Body of pancreas (tissue), 4 donors: ENCODE measurements at regions not wholly inside any gene's neighbourhood (a gene's known extent, or its start where the extent isn't known, plus 50 kb on each side); places are given as distances from the start of the nearest gene placed in this dataset.

Source experiments
- ATAC-seq: fragments of 150-250 bp; one replicate; pipeline ENCODE4 v1.9.1; 2016
- DNase-seq, 4 donors: peaks; one replicate each; pipeline ENCODE4 v3.0.0-alpha.2; 2019
- H3K27ac ChIP-seq, 4 donors: fragments of 200-600 bp; sonication (generic); 1 replicate in 3 of 4; 2 replicates in 1 of 4; pipeline versions ENCODE4 v1.5.1 to v1.6.1; 2016 to 2019; ENCODE audit warnings: mild to moderate bottlenecking in 1 of 4, mixed read lengths in 1 of 4, moderate library complexity in 1 of 4
- H3K27me3 ChIP-seq, 2 donors: fragments of 200-600 bp; sonication (generic); one replicate each; pipeline ENCODE4 v1.6.0; 2016; ENCODE audit warnings: mild to moderate bottlenecking in 1 of 2
- H3K36me3 ChIP-seq, 2 donors: fragments of 200-600 bp; sonication (generic); replicated peaks in 1 of 2; 2 replicates each; pipeline ENCODE4 v1.5.1; 2016; ENCODE audit warnings: low read depth in 2 of 2; ENCODE audit not compliant: insufficient read depth in 1 of 2
- H3K4me1 ChIP-seq: fragments of 200-600 bp; sonication (generic); one replicate; pipeline ENCODE4 v1.6.0; 2016
- H3K4me3 ChIP-seq, 2 donors: fragments of 200-600 bp; sonication (generic); 1 replicate in 1 of 2; 2 replicates in 1 of 2; pipeline ENCODE4 v1.5.1; 2016 to 2019
- H3K9me3 ChIP-seq, 3 donors: fragments of 200-600 bp; sonication (generic); 1 replicate in 2 of 3; 2 replicates in 1 of 3; pipeline ENCODE4 v1.5.1; 2016
- POLR2A ChIP-seq, 3 donors: fragments of 450-650 bp; IDR thresholded peaks; one replicate each; pipeline ENCODE4 v1.6.1; 2016; ENCODE audit warnings: antibody characterized with exemption in 3 of 3, mild to moderate bottlenecking in 2 of 3
- WGBS, 2 donors: methylation state at CpG; one replicate each; pipeline ENCODE4 v1.1.5; 2017; 5-methylcytosine and 5-hydroxymethylcytosine counted together
- intact Hi-C: fragments of 100-400 bp; cut with DNase I; formaldehyde crosslinking; loops from one replicate; pipeline ENCODE4 v1.15.1; 2023
- TF ChIP-seq, protein P1 (sequence below), 7 experiments: fragments of 450-650 bp in 4 of 7; fragments of 200-600 bp in 3 of 7; sonication (generic) in 3 of 7; IDR thresholded peaks; one replicate each; pipeline ENCODE4 v1.5.1; 2016 to 2019; ENCODE audit warnings: antibody characterized with exemption in 7 of 7

DNA sequence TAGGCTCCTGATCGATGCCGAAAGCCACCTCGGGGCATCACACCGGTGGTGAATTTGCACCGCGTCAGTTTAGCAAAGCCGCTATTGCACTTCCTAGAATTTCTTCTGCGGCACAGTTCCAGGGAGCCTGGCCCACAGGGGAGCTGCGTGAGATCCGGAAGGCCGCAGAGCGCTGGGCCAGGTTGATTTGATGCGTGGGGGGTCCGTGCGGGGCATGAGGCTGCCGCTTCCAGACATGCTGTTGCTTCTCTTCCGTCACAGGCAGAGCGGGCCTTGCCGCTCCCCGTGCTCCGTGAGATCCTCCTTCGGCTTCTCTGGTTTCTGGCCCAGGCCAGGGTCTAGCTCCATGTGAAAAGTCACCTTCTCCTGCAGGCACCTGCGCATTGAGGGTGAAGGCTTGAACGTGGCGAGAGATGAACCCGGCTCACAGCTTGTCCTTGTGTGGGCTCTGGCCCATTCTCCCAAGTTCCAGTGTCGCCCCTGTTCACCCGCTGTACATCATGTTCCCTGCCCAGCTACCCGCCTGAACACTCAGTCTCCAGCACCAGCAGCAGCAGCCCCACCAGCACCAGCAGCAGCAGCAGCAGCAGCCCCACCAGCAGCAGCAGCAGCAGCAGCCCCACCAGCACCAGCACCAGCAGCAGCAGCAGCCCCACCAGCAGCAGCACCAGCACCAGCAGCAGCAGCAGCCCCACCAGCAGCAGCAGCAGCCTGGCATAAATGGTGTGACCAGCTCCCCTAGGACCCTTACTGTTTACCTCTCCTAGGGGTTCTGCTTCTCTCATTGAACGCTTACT lies 131.2 kb downstream of the TRIML1 start:
- intact Hi-C loops: no loop called here
- 86 to 90% methylated on average over 21 to 23 of the region's 30 CpGs for WGBS, 2 donors
- H3K4me1 ChIP-seq: no peaks in the 10 kb centered on the region
- no peak overlapping the region for H3K27ac ChIP-seq
- ATAC-seq: no peak
- no peak overlapping the region for H3K4me3 ChIP-seq
- TF ChIP-seq POLR2A (IDR thresholded peaks at IDR 0.05): no peak
- TF ChIP-seq, protein P1, sequence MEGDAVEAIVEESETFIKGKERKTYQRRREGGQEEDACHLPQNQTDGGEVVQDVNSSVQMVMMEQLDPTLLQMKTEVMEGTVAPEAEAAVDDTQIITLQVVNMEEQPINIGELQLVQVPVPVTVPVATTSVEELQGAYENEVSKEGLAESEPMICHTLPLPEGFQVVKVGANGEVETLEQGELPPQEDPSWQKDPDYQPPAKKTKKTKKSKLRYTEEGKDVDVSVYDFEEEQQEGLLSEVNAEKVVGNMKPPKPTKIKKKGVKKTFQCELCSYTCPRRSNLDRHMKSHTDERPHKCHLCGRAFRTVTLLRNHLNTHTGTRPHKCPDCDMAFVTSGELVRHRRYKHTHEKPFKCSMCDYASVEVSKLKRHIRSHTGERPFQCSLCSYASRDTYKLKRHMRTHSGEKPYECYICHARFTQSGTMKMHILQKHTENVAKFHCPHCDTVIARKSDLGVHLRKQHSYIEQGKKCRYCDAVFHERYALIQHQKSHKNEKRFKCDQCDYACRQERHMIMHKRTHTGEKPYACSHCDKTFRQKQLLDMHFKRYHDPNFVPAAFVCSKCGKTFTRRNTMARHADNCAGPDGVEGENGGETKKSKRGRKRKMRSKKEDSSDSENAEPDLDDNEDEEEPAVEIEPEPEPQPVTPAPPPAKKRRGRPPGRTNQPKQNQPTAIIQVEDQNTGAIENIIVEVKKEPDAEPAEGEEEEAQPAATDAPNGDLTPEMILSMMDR (IDR thresholded peaks at IDR 0.05): no peak
- no peaks in the 10 kb centered on the region for H3K9me3 ChIP-seq
- no peak for DNase-seq
- no peaks in the 10 kb centered on the region for H3K27me3 ChIP-seq
- H3K36me3 ChIP-seq: no peaks in the 10 kb centered on the region

DNA sequence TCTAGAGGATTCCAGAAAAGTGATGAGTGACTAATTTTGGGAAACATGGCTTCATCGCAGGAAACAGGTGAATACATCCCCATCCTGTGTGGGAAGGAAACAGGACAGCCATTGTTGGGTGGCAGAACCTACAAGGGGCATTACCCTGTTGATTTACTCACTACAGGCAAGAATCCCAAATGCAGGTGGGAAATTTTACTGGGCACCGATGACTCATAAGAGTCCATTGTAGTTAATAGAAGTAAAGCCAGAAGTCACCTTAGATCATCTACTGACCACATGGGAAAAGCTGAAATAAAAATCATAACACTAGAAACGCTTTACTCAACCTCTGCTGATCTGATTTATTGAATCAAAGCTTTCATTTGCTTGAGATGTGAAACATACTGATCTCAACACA lies 136.4 kb downstream of the TRIML1 start:
- Histone ChIP-seq H3K4me1 (no peaks in the 10 kb centered on the region), H3K9me3 (no peaks in the 10 kb centered on the region), H3K36me3 (no peaks in the 10 kb centered on the region), H3K27me3 (no peaks in the 10 kb centered on the region), H3K27ac (no peak overlapping the region), H3K4me3 (no peak overlapping the region)
- no peak for DNase-seq
- intact Hi-C loops: no loop called here
- no peak for ATAC-seq
- no peak for TF ChIP-seq POLR2A (IDR thresholded peaks at IDR 0.05)
- TF ChIP-seq, protein P1 (IDR thresholded peaks at IDR 0.05): no peak
- WGBS, 2 donors: 67 to 72% methylated on average over 3 of the region's 3 CpGs

DNA sequence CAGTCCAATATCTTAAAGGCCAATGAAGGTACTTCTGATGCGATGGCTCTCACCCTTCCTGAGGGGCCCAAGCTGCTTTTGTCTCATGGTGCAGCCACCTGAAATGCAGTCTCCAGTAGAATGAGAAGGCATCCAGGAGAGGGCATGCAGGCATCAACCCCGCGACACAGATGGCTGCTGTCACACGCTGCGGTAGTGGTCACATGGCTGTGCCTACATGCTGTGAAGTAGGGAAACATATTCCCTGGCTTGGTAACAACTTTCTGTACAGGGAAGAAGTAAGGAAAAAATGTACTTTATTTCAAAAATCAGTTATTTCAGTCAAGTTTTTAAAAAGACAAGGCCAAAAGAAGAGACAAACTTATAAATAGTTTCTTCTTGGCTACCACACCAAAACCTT lies 139.9 kb downstream of the TRIML1 start:
- peak in 1 of 4 donors; percentile 6 for DNase-seq
- H3K27me3 ChIP-seq: no peaks in the 10 kb centered on the region
- WGBS, 2 donors: 64 to 75% methylated on average over 5 of the region's 5 CpGs
- ATAC-seq: no peak
- intact Hi-C loops: no loop called here
- H3K27ac ChIP-seq: no peak overlapping the region
- no peaks in the 10 kb centered on the region for H3K36me3 ChIP-seq
- peaks cover 10% of the 10 kb centered on the region for H3K4me1 ChIP-seq
- TF ChIP-seq, protein P1 (IDR thresholded peaks at IDR 0.05): no peak
- no peak overlapping the region for H3K4me3 ChIP-seq
- H3K9me3 ChIP-seq: no peaks in the 10 kb centered on the region

DNA sequence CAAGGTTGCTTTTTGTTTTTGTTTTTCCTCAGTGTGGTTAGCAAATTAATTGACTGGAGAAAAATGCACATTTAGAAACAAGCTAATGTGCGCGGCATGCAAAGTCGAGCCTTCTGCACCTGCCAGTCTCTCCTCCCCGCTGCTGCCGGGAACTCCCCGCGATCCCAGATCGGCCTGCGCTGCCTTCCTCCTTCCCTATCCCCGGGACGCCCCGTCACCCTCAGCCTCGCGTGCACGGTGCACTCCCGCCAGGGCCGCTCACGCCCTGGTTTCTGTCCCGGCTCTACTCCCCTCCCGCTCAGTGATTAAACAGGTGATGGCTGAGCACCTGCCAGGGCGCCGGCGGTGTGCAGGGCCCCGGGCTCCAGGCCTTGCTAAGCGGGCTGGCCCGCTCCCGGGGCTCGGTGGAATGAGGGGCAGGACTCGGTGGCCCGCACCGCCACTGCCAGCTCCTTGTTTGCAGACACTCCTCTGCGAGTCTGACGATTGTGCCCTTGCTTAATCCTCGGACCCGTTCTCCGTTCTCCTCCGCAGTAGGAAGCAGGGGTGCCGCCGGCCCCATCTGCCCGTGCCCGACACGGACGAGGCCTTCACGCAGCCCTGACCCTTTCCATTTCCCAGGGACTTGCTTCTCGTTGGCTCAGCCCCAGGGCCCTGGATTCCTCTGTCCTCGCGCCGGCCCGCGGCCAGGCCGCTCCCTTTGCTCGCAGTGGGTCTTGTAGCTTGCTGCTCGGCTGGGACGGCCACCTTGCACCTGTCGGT lies 143.4 kb downstream of the TRIML1 start:
- Histone ChIP-seq H3K4me1 (peaks cover 10% of the 10 kb centered on the region), H3K27me3 (no peaks in the 10 kb centered on the region), H3K9me3 (no peaks in the 10 kb centered on the region), H3K4me3 (no peak overlapping the region), H3K27ac (no peak overlapping the region), H3K36me3 (no peaks in the 10 kb centered on the region)
- DNase-seq (peak in 1 of 4 donors; percentile 15), ATAC-seq (peak; percentile 21)
- 6 to 8% methylated on average over 38 to 55 of the region's 55 CpGs for WGBS, 2 donors
- TF ChIP-seq POLR2A (IDR thresholded peaks at IDR 0.05): no peak
- TF ChIP-seq, protein P1 (IDR thresholded peaks at IDR 0.05): no peak
- intact Hi-C loops: no loop called here
